ENCODE measurements at regions not wholly inside any gene's neighbourhood (a gene's known extent, or its start where the extent isn't known, plus 50 kb on each side); places are given as distances from the start of the nearest gene placed in this dataset.
"Not testable (repeated sequence)": the region's sequence is repeated elsewhere in the genome, so short reads cannot be mapped to it uniquely, and the experiment has no call there.

GRCh38 chr4:9067923-9068322 is 102.3 kb upstream of the FAM90A26 start:
- FAIRE-seq; H3K36me3 ChIP-seq (ENCODE audit: control insufficient read depth, insufficient read depth, low read length); H2AFZ ChIP-seq (ENCODE audit: low read depth, low read length); DNase-seq (ENCODE audit: extremely low read depth in 1 of 4, low spot score in 3 of 4); POLR2A ChIA-PET; BruUV-seq (replicated peaks); H3K9me3 ChIP-seq (replicated peaks; ENCODE audit: control insufficient read depth, insufficient read depth, low read depth, low read length); H3K4me1 ChIP-seq (replicated peaks in 1 of 2; ENCODE audit: control insufficient read depth in 2 of 2, insufficient read depth in 2 of 2, low read length in 2 of 2); in situ Hi-C loops (cut with MboI); CTCF ChIA-PET (ENCODE audit: low intra/inter-chr PET ratio); H3K9ac ChIP-seq (ENCODE audit: insufficient read depth in 1 of 2, low read depth in 2 of 2, low read length in 2 of 2); intact Hi-C loops (cut with micrococcal nuclease); H3K9me1 ChIP-seq (ENCODE audit: control insufficient read depth, insufficient read depth, low read length); ATAC-seq; H3K79me2 ChIP-seq (ENCODE audit: control insufficient read depth, insufficient read depth, low read length); H3K27ac ChIP-seq (ENCODE audit: extremely low read depth, low read depth, low read length); H3K27me3 ChIP-seq (ENCODE audit: control insufficient read depth in 2 of 2, insufficient read depth in 2 of 2, low read length in 2 of 2); H3K4me2 ChIP-seq (ENCODE audit: insufficient read depth, low read length); H4K20me1 ChIP-seq (replicated peaks; ENCODE audit: control insufficient read depth, insufficient read depth, low read length); H3K4me3 ChIP-seq: not testable (repeated sequence)
- 3% methylated on average over 2 of the region's 2 CpGs for WGBS (ENCODE audit: insufficient coverage, low coverage, missing lambda C conversion rate)
- TF ChIP-seq ZBTB40 (IDR thresholded peaks at IDR 0.05) (peak; percentile 84), ZBTB40 (CRISPR knock-in tag; IDR thresholded peaks at IDR 0.05) (peak; percentile 63; the same call in 1 of the 2 replicates)

- intact Hi-C loops (cut with micrococcal nuclease); H3K27ac ChIP-seq (ENCODE audit: extremely low read depth, low read depth, low read length): not testable (repeated sequence)
- WGBS (ENCODE audit: insufficient coverage, low coverage, missing lambda C conversion rate) = 0% methylated on average over 2 of the region's 5 CpGs
Observed at GRCh38 chr4:9063612-9064011, 106.6 kb upstream of the FAM90A26 start.

More at GRCh38 chr4:9063612-9064011, 106.6 kb upstream of the FAM90A26 start:
- FAIRE-seq; POLR2A ChIA-PET; H2AFZ ChIP-seq (ENCODE audit: low read depth, low read length); H3K27me3 ChIP-seq (ENCODE audit: control insufficient read depth in 2 of 2, insufficient read depth in 2 of 2, low read length in 2 of 2); DNase-seq (ENCODE audit: extremely low read depth in 1 of 4, low spot score in 3 of 4); H3K4me3 ChIP-seq; ATAC-seq; H3K4me2 ChIP-seq (ENCODE audit: insufficient read depth, low read length); H3K36me3 ChIP-seq (ENCODE audit: control insufficient read depth, insufficient read depth, low read length); H3K9me3 ChIP-seq (replicated peaks; ENCODE audit: control insufficient read depth, insufficient read depth, low read depth, low read length); H4K20me1 ChIP-seq (replicated peaks; ENCODE audit: control insufficient read depth, insufficient read depth, low read length); H3K9me1 ChIP-seq (ENCODE audit: control insufficient read depth, insufficient read depth, low read length); BruUV-seq (replicated peaks); CTCF ChIA-PET (ENCODE audit: low intra/inter-chr PET ratio); in situ Hi-C loops (cut with MboI); H3K4me1 ChIP-seq (replicated peaks in 1 of 2; ENCODE audit: control insufficient read depth in 2 of 2, insufficient read depth in 2 of 2, low read length in 2 of 2); H3K9ac ChIP-seq (ENCODE audit: insufficient read depth in 1 of 2, low read depth in 2 of 2, low read length in 2 of 2); H3K79me2 ChIP-seq (ENCODE audit: control insufficient read depth, insufficient read depth, low read length): not testable (repeated sequence)

Data from K562 (cell line).